ENCODE measurements at regions not wholly inside any gene's neighbourhood (a gene's known extent, or its start where the extent isn't known, plus 50 kb on each side); places are given as distances from the start of the nearest gene placed in this dataset.

DNA sequence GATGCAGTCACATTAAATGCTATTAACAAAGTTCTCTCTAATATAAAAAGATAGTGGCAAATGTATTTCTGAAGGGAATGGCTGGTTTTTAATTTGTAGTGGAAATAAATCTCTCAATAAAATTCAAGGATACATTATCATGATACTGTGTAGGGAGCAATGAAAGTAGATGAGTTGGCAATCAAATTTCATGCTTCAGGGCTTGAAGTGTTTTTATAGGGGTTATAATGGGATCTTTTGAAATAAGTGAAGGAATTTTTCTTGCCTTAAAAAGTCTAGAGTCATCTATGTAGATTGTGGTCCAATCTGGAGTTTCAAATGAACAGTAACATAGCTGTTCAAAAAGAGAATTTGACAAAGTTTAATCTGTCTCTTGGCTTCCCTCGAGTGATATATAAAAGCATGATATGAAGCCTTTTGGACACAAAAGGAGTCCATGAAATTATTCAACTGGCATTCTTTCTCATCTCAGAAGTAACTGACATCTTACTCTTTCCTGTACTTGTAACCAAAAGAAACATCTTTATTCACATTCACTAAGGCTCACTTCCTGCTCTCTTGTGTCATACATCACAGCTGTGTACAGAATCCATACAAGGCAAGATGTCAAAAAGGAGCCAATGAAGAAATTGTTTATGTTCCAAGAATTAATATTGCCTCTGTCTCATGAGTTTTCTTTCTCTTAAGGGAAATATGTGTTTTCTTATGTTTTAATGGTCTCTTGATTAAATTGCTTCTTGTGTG lies 591.0 kb upstream of the GJE1 start:
- peak overlapping the region; percentile 54 for H2AFZ ChIP-seq
- TF ChIP-seq EZH2phosphoT487 (IDR thresholded peaks at IDR 0.05; ENCODE audit: insufficient read depth, low read depth) (no peak), EZH2 (IDR thresholded peaks at IDR 0.05; ENCODE audit: insufficient read depth, poor library complexity, severe bottlenecking) (no peak)
- H4K20me1 ChIP-seq (ENCODE audit: insufficient read depth), result no peaks in the 10 kb centered on the region
- H3K9me2 ChIP-seq (ENCODE audit: insufficient read depth), result no peaks in the 10 kb centered on the region
- no peak overlapping the region for H3K27ac ChIP-seq
- H3K4me2 ChIP-seq (ENCODE audit: unreplicated experiment), result no peak overlapping the region
- no peak overlapping the region for H3K4me3 ChIP-seq
- H3K79me2 ChIP-seq (ENCODE audit: insufficient read depth), result no peaks in the 10 kb centered on the region
- no peaks in the 10 kb centered on the region for H3K27me3 ChIP-seq (replicated peaks; ENCODE audit: insufficient read depth)
- H3K9ac ChIP-seq, result no peak overlapping the region
- H3K9me3 ChIP-seq (ENCODE audit: low read depth), result no peaks in the 10 kb centered on the region
- H3K4me1 ChIP-seq (ENCODE audit: insufficient read depth), result no peaks in the 10 kb centered on the region
- in situ Hi-C loops (cut with MboI), result no loop called here
- WGBS, 2 experiments (ENCODE audit: low coverage in 1 of 2, low lambda C conversion rate in 2 of 2, missing lambda C conversion rate in 2 of 2), result 83 to 95% methylated on average over 1 of the region's 1 CpG
- no peak for DNase-seq
- no peaks in the 10 kb centered on the region for H3F3A ChIP-seq (ENCODE audit: insufficient read depth)
- H3K36me3 ChIP-seq (ENCODE audit: low read depth), result no peaks in the 10 kb centered on the region

DNA sequence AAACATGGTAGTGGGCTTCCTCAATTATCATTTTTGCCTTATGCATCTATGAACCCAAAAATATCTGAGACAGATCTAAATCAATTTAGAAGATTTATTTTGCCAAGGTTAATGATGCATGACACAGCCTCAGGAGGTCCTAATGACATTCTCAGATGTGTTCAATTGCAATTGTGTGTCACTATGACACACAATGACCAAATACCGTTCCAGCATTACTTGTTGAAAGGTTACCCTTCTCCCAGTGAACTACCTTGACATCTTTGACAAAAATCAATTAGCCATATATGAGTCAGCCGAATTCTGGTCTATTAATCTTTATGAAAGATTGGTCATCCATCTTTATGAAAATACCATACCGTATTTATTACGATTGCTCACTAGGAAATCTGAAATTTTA lies 592.5 kb upstream of the GJE1 start:
- TF ChIP-seq EZH2 (IDR thresholded peaks at IDR 0.05; ENCODE audit: insufficient read depth, poor library complexity, severe bottlenecking) (no peak), EZH2phosphoT487 (IDR thresholded peaks at IDR 0.05; ENCODE audit: insufficient read depth, low read depth) (no peak)
- H2AFZ ChIP-seq, result no peak overlapping the region
- 68% methylated on average over 4 of the region's 4 CpGs for WGBS, 2 experiments (ENCODE audit: low coverage in 1 of 2, low lambda C conversion rate in 2 of 2, missing lambda C conversion rate in 2 of 2)

DNA sequence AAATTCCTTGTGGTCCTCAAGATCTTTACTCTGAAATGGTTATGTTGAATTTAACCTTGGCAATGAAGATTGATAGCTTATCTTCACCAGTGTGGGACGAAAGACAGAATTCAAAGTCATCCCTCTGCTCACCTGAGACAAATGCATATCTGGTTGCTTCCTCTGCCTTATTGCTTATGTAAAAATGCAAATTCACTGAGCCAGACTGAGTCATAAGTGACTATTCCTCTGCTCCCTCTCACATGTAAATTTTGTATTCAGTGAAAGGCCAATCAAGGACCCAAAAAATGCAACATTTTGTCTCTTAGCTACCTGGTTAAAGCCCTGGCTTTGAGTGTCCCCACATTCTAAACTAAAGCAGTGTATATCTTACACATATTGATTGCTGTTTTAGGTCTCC lies 593.1 kb upstream of the GJE1 start:
- no peak overlapping the region for H3K9ac ChIP-seq
- H2AFZ ChIP-seq, result no peak overlapping the region
- no peak overlapping the region for H3K27ac ChIP-seq
- WGBS, 2 experiments (ENCODE audit: low coverage in 1 of 2, low lambda C conversion rate in 2 of 2, missing lambda C conversion rate in 2 of 2), result 89 to 94% methylated on average over 1 of the region's 1 CpG
- no peaks in the 10 kb centered on the region for H3K4me1 ChIP-seq (ENCODE audit: insufficient read depth)
- no peaks in the 10 kb centered on the region for H3K27me3 ChIP-seq (replicated peaks; ENCODE audit: insufficient read depth)
- H3K36me3 ChIP-seq (ENCODE audit: low read depth), result no peaks in the 10 kb centered on the region
- no peaks in the 10 kb centered on the region for H3K9me2 ChIP-seq (ENCODE audit: insufficient read depth)
- in situ Hi-C loops (cut with MboI), result no loop called here
- no peak for TF ChIP-seq EZH2phosphoT487 (IDR thresholded peaks at IDR 0.05; ENCODE audit: insufficient read depth, low read depth)
- no peak for TF ChIP-seq EZH2 (IDR thresholded peaks at IDR 0.05; ENCODE audit: insufficient read depth, poor library complexity, severe bottlenecking)
- no peak overlapping the region for H3K4me3 ChIP-seq
- H4K20me1 ChIP-seq (ENCODE audit: insufficient read depth), result no peaks in the 10 kb centered on the region
- no peaks in the 10 kb centered on the region for H3K9me3 ChIP-seq (ENCODE audit: low read depth)
- no peak overlapping the region for H3K4me2 ChIP-seq (ENCODE audit: unreplicated experiment)
- no peaks in the 10 kb centered on the region for H3K79me2 ChIP-seq (ENCODE audit: insufficient read depth)
- DNase-seq, result no peak
- H3F3A ChIP-seq (ENCODE audit: insufficient read depth), result no peaks in the 10 kb centered on the region

More for the DNA sequence above, 592.5 kb upstream of the GJE1 start:
- Histone ChIP-seq H3K9me3 (ENCODE audit: low read depth) (no peaks in the 10 kb centered on the region), H3K9me2 (ENCODE audit: insufficient read depth) (no peaks in the 10 kb centered on the region), H3K27ac (no peak overlapping the region), H3K4me2 (ENCODE audit: unreplicated experiment) (no peak overlapping the region), H3K4me1 (ENCODE audit: insufficient read depth) (no peaks in the 10 kb centered on the region), H3K27me3 (replicated peaks; ENCODE audit: insufficient read depth) (no peaks in the 10 kb centered on the region), H3F3A (ENCODE audit: insufficient read depth) (no peaks in the 10 kb centered on the region), H3K36me3 (ENCODE audit: low read depth) (no peaks in the 10 kb centered on the region), H3K4me3 (no peak overlapping the region), H3K9ac (no peak overlapping the region), H4K20me1 (ENCODE audit: insufficient read depth) (no peaks in the 10 kb centered on the region), H3K79me2 (ENCODE audit: insufficient read depth) (no peaks in the 10 kb centered on the region)
- no peak for DNase-seq
- in situ Hi-C loops (cut with MboI), result no loop called here

DNA sequence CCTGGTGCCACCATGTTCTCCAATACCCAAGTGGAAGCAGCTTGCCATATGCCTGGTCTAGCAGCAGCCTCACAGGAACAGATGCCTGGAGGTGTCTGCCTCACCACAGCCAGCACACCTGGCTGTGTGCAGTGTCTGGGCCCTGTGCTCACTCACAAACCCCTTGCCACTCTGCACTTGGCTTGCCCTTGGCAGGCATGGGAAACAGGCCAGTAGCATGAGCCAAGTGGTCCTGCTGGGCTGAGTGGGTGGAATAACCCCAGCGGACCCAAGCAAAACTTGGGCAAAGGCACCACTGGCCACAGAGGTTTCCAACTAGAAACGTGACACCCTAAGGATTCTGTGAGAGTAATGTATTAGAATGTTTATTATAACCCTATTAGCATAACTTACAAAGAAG lies 600.5 kb upstream of the GJE1 start:
- Histone ChIP-seq H3K4me3 (no peak overlapping the region), H4K20me1 (ENCODE audit: insufficient read depth) (no peaks in the 10 kb centered on the region), H3K4me2 (ENCODE audit: unreplicated experiment) (no peak overlapping the region), H3K36me3 (ENCODE audit: low read depth) (no peaks in the 10 kb centered on the region), H3K9me2 (ENCODE audit: insufficient read depth) (no peaks in the 10 kb centered on the region), H3K9me3 (ENCODE audit: low read depth) (no peaks in the 10 kb centered on the region), H2AFZ (no peak overlapping the region), H3K9ac (no peak overlapping the region), H3K4me1 (ENCODE audit: insufficient read depth) (no peaks in the 10 kb centered on the region), H3K79me2 (ENCODE audit: insufficient read depth) (no peaks in the 10 kb centered on the region), H3K27ac (no peak overlapping the region), H3K27me3 (replicated peaks; ENCODE audit: insufficient read depth) (no peaks in the 10 kb centered on the region), H3F3A (ENCODE audit: insufficient read depth) (no peaks in the 10 kb centered on the region)
- in situ Hi-C loops (cut with MboI), result no loop called here
- TF ChIP-seq EZH2phosphoT487 (IDR thresholded peaks at IDR 0.05; ENCODE audit: insufficient read depth, low read depth), result no peak
- no peak for TF ChIP-seq EZH2 (IDR thresholded peaks at IDR 0.05; ENCODE audit: insufficient read depth, poor library complexity, severe bottlenecking)
- no peak for DNase-seq
- 82 to 86% methylated on average over 2 of the region's 2 CpGs for WGBS, 2 experiments (ENCODE audit: low coverage in 1 of 2, low lambda C conversion rate in 2 of 2, missing lambda C conversion rate in 2 of 2)

All from GM23248 (cell line).